HG03039 (cell line): ENCODE measurements at regions not wholly inside any gene's neighbourhood (a gene's known extent, or its start where the extent isn't known, plus 50 kb on each side); places are given as distances from the start of the nearest gene placed in this dataset.
"Not testable (repeated sequence)": the region's sequence is repeated elsewhere in the genome, so short reads cannot be mapped to it uniquely, and the experiment has no call there.

Experiments used
- ATAC-seq: cut with Tn5 transposase; IDR thresholded peaks from one replicate; pipeline ENCODE4 v1.9.1; 2021; ENCODE audit warnings: mild to moderate bottlenecking, moderate library complexity; ENCODE audit not compliant: unreplicated experiment

- ATAC-seq = no peak
Observed at GRCh38 chr6:74070091-74070490, 374.1 kb downstream of the CD109 start.

GRCh38 chr6:74069089-74069581 is 373.1 kb downstream of the CD109 start:
- ATAC-seq = no peak

- no peak for ATAC-seq
Observed at GRCh38 chr6:74066168-74066871, 370.3 kb downstream of the CD109 start.

- ATAC-seq = no peak
Observed at GRCh38 chr6:74065705-74066104, 369.7 kb downstream of the CD109 start.

- ATAC-seq = no peak
Observed at GRCh38 chr6:74063391-74063790, 367.4 kb downstream of the CD109 start.

GRCh38 chr6:74061201-74061600 is 365.2 kb downstream of the CD109 start:
- ATAC-seq = no peak

- ATAC-seq = no peak
Observed at GRCh38 chr6:74060354-74060753, 364.4 kb downstream of the CD109 start.

- no peak for ATAC-seq
Observed at GRCh38 chr6:74058606-74059005, 362.6 kb downstream of the CD109 start.

- no peak for ATAC-seq
Observed at GRCh38 chr6:74057326-74057725, 361.3 kb downstream of the CD109 start.

- no peak for ATAC-seq
Observed at GRCh38 chr6:74054190-74054589, 358.2 kb downstream of the CD109 start.

GRCh38 chr6:74050921-74051320 is 354.9 kb downstream of the CD109 start:
- no peak for ATAC-seq

GRCh38 chr6:74048387-74048786 is 352.4 kb downstream of the CD109 start:
- no peak for ATAC-seq

- no peak for ATAC-seq
Observed at GRCh38 chr6:74044417-74045096, 348.6 kb downstream of the CD109 start.

- no peak for ATAC-seq
Observed at GRCh38 chr6:74041420-74041819, 345.4 kb downstream of the CD109 start.

- ATAC-seq = no peak
Observed at GRCh38 chr6:74018825-74019224, 322.8 kb downstream of the CD109 start.

- ATAC-seq = no peak
Observed at GRCh38 chr6:74015427-74015826, 319.4 kb downstream of the CD109 start.

GRCh38 chr6:74000666-74001490 is 304.9 kb downstream of the CD109 start:
- ATAC-seq = no peak

- ATAC-seq = not testable (repeated sequence)
Observed at GRCh38 chr6:73990609-73991238, 294.7 kb downstream of the CD109 start.

GRCh38 chr6:73989428-73989827 is 293.4 kb downstream of the CD109 start:
- ATAC-seq = no peak

- no peak for ATAC-seq
Observed at GRCh38 chr6:73985891-73986290, 289.9 kb downstream of the CD109 start.

- no peak for ATAC-seq
Observed at GRCh38 chr6:73984571-73985210, 288.7 kb downstream of the CD109 start.
